ENCODE measurements at regions not wholly inside any gene's neighbourhood (a gene's known extent, or its start where the extent isn't known, plus 50 kb on each side); places are given as distances from the start of the nearest gene placed in this dataset.

DNA sequence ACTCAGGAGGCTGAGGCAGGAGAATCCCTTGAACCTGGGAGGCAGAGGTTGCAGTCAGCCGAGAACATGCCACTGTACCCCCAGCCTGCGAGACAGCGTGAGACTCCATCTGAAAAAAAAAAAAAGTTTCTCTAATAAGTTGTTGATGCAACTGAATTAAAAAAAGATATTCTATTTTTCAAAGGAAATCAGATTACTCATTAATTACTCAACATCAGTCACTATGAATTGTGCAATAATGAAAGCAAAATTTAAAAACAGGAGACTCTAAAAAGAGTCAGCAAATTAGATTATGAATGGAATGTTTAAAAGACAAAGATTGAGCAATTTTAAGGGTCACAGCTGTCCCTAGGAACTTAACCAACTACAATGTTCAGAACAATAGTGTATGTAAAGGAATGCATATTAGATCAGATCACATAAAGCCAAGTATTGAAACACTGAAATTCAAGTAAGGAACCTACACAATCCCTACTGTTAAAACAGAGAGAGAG, 60.2 kb upstream of the SLC4A7 start:
- Histone ChIP-seq H3K27me3 (ENCODE audit: low read depth, low read length) (no peaks in the 10 kb centered on the region), H3K4me1 (ENCODE audit: low read length) (no peaks in the 10 kb centered on the region), H3K27ac (ENCODE audit: low read length) (no peak overlapping the region), H3K4me3 (ENCODE audit: low read length) (no peak overlapping the region), H4K20me1 (ENCODE audit: insufficient read depth, low read length) (no peaks in the 10 kb centered on the region), H3K9ac (ENCODE audit: low read length) (no peak overlapping the region), H3K4me2 (ENCODE audit: low read length) (no peak overlapping the region), H2AFZ (ENCODE audit: low read depth, low read length) (no peak overlapping the region), H3K9me3 (ENCODE audit: insufficient read depth, low read length) (no peaks in the 10 kb centered on the region), H3K36me3 (replicated peaks; ENCODE audit: low read depth, low read length) (no peaks in the 10 kb centered on the region), H3K79me2 (ENCODE audit: low read length) (no peaks in the 10 kb centered on the region)
- no peak for TF ChIP-seq EZH2phosphoT487 (IDR thresholded peaks at IDR 0.05; ENCODE audit: low read depth)
- TF ChIP-seq, protein P1, sequence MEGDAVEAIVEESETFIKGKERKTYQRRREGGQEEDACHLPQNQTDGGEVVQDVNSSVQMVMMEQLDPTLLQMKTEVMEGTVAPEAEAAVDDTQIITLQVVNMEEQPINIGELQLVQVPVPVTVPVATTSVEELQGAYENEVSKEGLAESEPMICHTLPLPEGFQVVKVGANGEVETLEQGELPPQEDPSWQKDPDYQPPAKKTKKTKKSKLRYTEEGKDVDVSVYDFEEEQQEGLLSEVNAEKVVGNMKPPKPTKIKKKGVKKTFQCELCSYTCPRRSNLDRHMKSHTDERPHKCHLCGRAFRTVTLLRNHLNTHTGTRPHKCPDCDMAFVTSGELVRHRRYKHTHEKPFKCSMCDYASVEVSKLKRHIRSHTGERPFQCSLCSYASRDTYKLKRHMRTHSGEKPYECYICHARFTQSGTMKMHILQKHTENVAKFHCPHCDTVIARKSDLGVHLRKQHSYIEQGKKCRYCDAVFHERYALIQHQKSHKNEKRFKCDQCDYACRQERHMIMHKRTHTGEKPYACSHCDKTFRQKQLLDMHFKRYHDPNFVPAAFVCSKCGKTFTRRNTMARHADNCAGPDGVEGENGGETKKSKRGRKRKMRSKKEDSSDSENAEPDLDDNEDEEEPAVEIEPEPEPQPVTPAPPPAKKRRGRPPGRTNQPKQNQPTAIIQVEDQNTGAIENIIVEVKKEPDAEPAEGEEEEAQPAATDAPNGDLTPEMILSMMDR (IDR thresholded peaks at IDR 0.05; ENCODE audit: low read depth, low read length): no peak

DNA sequence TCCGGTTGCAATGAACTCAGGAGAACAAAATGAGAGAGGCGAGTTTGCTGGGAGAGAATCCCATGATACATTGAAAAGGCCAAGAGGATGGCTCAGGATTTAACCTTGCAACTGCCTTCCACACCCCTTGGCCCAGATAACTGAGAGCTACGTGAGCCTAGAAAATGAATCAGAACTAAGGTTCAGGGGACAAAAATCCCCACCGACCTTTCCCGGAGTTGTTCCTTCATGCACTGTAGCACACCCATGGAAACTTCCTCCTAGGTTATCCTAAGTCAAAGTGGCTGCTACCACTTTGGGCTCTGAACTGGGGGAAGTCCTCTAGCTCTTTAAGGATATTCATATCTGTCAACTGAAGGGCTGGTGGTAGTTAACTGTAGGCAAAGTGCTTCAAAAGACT, 58.3 kb upstream of the SLC4A7 start:
- TF ChIP-seq, protein P1 (IDR thresholded peaks at IDR 0.05; ENCODE audit: low read depth, low read length): no peak
- TF ChIP-seq EZH2phosphoT487 (IDR thresholded peaks at IDR 0.05; ENCODE audit: low read depth): no peak
- Histone ChIP-seq H3K27ac (ENCODE audit: low read length) (no peak overlapping the region), H3K9ac (ENCODE audit: low read length) (no peak overlapping the region), H3K79me2 (ENCODE audit: low read length) (no peaks in the 10 kb centered on the region), H3K4me1 (ENCODE audit: low read length) (no peaks in the 10 kb centered on the region), H4K20me1 (ENCODE audit: insufficient read depth, low read length) (no peaks in the 10 kb centered on the region), H2AFZ (ENCODE audit: low read depth, low read length) (no peak overlapping the region), H3K36me3 (replicated peaks; ENCODE audit: low read depth, low read length) (no peaks in the 10 kb centered on the region), H3K4me2 (ENCODE audit: low read length) (no peak overlapping the region), H3K27me3 (ENCODE audit: low read depth, low read length) (no peaks in the 10 kb centered on the region), H3K9me3 (ENCODE audit: insufficient read depth, low read length) (no peaks in the 10 kb centered on the region), H3K4me3 (ENCODE audit: low read length) (no peak overlapping the region)

DNA sequence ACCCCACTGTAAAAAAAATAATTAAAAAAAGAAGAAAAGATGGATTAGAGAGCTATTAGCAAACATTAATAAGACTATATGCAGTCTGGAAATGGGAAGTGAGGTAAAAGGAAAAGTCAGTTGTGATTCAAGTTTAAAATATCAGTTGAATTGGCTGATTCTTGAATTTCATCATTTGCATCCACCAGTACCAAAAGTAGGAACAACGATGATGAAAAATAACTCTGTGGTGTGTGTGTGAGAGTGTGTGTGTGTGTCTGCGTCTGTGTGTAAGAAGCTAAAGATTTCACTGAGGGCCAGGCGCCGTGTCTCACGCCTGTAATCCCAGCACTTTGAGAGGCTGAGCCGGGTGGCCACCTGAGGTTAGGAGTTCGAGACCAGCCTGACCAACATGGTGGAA, 56.0 kb upstream of the SLC4A7 start:
- H3K27ac ChIP-seq (ENCODE audit: low read length): no peak overlapping the region
- no peaks in the 10 kb centered on the region for H3K9me3 ChIP-seq (ENCODE audit: insufficient read depth, low read length)
- peaks cover 8% of the 10 kb centered on the region; the same call in 1 of the 2 replicates for H3K4me1 ChIP-seq (ENCODE audit: low read length)
- no peak overlapping the region for H3K4me2 ChIP-seq (ENCODE audit: low read length)
- no peaks in the 10 kb centered on the region for H3K79me2 ChIP-seq (ENCODE audit: low read length)
- TF ChIP-seq EZH2phosphoT487 (IDR thresholded peaks at IDR 0.05; ENCODE audit: low read depth): no peak
- TF ChIP-seq, protein P1 (IDR thresholded peaks at IDR 0.05; ENCODE audit: low read depth, low read length): no peak
- H4K20me1 ChIP-seq (ENCODE audit: insufficient read depth, low read length): no peaks in the 10 kb centered on the region
- H3K4me3 ChIP-seq (ENCODE audit: low read length): no peak overlapping the region
- no peak overlapping the region for H2AFZ ChIP-seq (ENCODE audit: low read depth, low read length)
- H3K36me3 ChIP-seq (replicated peaks; ENCODE audit: low read depth, low read length): no peaks in the 10 kb centered on the region
- H3K27me3 ChIP-seq (ENCODE audit: low read depth, low read length): no peaks in the 10 kb centered on the region
- no peak overlapping the region for H3K9ac ChIP-seq (ENCODE audit: low read length)

DNA sequence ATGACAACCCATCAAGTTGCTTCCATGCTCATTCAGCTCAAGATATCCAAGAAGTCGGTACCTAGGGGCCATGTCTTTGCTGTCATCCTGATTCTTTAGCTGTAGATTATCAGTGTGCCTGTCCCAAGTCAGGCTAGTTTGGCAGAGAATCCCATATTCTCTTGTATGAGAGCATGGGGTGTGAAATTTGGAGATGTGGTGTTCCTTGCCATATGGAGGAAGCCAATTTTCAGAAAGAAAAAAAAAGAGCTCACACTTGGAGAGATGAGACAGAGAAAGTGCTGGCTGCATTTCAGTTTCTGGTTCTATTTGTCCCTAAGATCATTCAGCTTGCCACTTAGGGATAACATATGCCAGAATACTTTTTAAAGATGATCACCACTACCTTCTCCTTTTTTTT, 52.3 kb upstream of the SLC4A7 start:
- H3K4me3 ChIP-seq (ENCODE audit: low read length): no peak overlapping the region
- H3K4me2 ChIP-seq (ENCODE audit: low read length): no peak overlapping the region
- no peaks in the 10 kb centered on the region for H4K20me1 ChIP-seq (ENCODE audit: insufficient read depth, low read length)
- H3K27ac ChIP-seq (ENCODE audit: low read length): no peak overlapping the region
- H3K27me3 ChIP-seq (ENCODE audit: low read depth, low read length): no peaks in the 10 kb centered on the region
- TF ChIP-seq, protein P1 (IDR thresholded peaks at IDR 0.05; ENCODE audit: low read depth, low read length): no peak
- no peak for TF ChIP-seq EZH2phosphoT487 (IDR thresholded peaks at IDR 0.05; ENCODE audit: low read depth)
- no peaks in the 10 kb centered on the region for H3K79me2 ChIP-seq (ENCODE audit: low read length)
- no peaks in the 10 kb centered on the region for H3K36me3 ChIP-seq (replicated peaks; ENCODE audit: low read depth, low read length)
- H3K9ac ChIP-seq (ENCODE audit: low read length): no peak overlapping the region
- peaks cover 30% of the 10 kb centered on the region for H3K4me1 ChIP-seq (ENCODE audit: low read length)
- no peaks in the 10 kb centered on the region for H3K9me3 ChIP-seq (ENCODE audit: insufficient read depth, low read length)
- no peak overlapping the region for H2AFZ ChIP-seq (ENCODE audit: low read depth, low read length)

All from OCI-LY3 (cell line).